Activated CD8-positive, alpha-beta T cell treated with anti-CD3 and anti-CD28 coated beads, Interleukin-2, amount 10 ng/mL, durations not matched to agents 7 days and 5 days (primary cell): ENCODE measurements at regions not wholly inside any gene's neighbourhood (a gene's known extent, or its start where the extent isn't known, plus 50 kb on each side); places are given as distances from the start of the nearest gene placed in this dataset.

Source experiments
- ATAC-seq: fragments of 150-1000 bp; cut with Tn5 transposase; one replicate; pipeline ENCODE4 v1.10.0; 2021; ENCODE audit warnings: moderate library complexity
- CTCF ChIA-PET: fragments of 350-600 bp; sonication (Branson Sonifier 250); formaldehyde crosslinking; loops from one replicate; lab custom pipeline; 2021; ENCODE audit warnings: antibody characterized with exemption; lab: Charles Lee
- POLR2A ChIA-PET: fragments of 350-600 bp; sonication (Branson Sonifier 250); formaldehyde crosslinking; loops from one replicate; lab custom pipeline; 2021; ENCODE audit warnings: antibody characterized with exemption; lab: Charles Lee
- DNase-seq: peaks from one replicate; pipeline ENCODE4 v3.0.0-alpha.2; 2020
- H3K27ac Mint-ChIP-seq: one replicate; pipeline ENCODE4 v1.8.0; 2021; ENCODE audit warnings: mild to moderate bottlenecking, mixed read lengths
- H3K27me3 Mint-ChIP-seq: one replicate; pipeline ENCODE4 v1.8.0; 2021; ENCODE audit warnings: low read depth, mixed read lengths
- H3K36me3 Mint-ChIP-seq: one replicate; pipeline ENCODE4 v1.8.0; 2021; ENCODE audit warnings: low read depth, mixed read lengths
- H3K4me1 Mint-ChIP-seq: one replicate; pipeline ENCODE4 v1.8.0; 2021; ENCODE audit warnings: low read depth, mixed read lengths
- H3K4me3 Mint-ChIP-seq: one replicate; pipeline ENCODE4 v1.8.0; 2021; ENCODE audit warnings: mild to moderate bottlenecking, mixed read lengths
- H3K9me3 Mint-ChIP-seq: one replicate; pipeline ENCODE4 v1.8.0; 2022; ENCODE audit warnings: mixed read lengths; ENCODE audit not compliant: insufficient read depth

DNA sequence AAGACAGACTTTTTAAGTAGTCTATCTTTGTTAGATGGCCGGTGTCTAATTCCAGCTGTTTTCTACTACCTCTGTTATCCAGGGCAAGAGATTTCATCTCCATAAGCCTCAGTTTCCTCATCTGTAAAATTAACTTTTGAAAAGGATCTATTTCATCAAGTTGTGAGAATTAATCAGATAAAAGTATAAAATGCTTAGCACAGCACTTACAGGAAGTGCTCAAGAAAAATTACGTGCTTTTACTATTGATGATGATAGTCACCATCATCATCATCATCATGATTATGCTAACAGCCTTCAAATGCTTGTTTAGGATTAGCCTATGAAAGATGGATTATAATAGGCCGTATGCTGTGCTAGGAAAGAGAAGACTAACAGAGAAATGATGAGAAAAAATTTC lies 76.2 kb downstream of the CYRIA start:
- H3K9me3 Mint-ChIP-seq: no peaks in the 10 kb centered on the region
- ChIA-PET CTCF (no interaction called here), POLR2A (no interaction called here)
- H3K27ac Mint-ChIP-seq: no peak overlapping the region
- H3K4me3 Mint-ChIP-seq: no peak overlapping the region
- no peaks in the 10 kb centered on the region for H3K4me1 Mint-ChIP-seq
- DNase-seq: no peak
- ATAC-seq: no peak
- peaks cover 2% of the 10 kb centered on the region for H3K27me3 Mint-ChIP-seq
- H3K36me3 Mint-ChIP-seq: no peaks in the 10 kb centered on the region

DNA sequence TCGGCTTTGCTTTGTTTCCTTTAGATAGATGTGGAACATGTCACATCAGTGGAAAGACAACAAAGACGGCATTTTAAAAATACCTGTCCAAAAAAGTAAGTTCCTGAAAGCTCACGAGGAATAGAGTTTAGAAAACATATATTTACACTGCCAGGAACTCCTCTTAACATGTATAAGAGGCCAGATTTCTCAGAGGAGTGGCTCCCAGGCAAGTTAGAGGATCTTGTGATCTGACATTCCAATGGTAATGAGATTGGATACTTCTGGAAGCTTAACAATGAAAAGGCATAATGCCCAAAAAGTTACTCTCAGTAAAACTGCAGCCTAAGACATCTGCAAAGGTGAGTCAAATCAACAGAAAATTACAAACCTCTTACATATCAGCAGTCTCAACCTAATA lies 77.1 kb downstream of the CYRIA start:
- POLR2A ChIA-PET: no interaction called here
- H3K36me3 Mint-ChIP-seq: no peaks in the 10 kb centered on the region

DNA sequence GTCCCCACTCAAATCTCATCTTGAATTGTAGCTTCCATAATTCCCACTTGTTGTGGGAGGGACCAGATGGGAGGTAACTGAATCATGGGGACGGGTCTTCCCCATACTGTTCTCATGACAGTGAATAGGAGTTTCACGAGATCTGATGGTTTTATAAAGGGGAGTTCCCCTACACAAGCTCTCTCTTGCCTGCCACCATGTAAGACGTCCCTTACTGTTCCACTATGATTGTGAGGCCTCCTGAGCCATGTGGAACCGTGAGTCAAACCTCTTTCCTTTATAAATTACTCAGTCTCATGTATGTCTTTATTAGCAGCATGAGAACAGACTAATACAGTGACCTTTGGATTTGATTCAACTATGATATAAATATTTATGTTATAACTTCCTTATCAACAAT lies 78.0 kb downstream of the CYRIA start:
- H3K4me1 Mint-ChIP-seq: no peaks in the 10 kb centered on the region
- ChIA-PET CTCF (no interaction called here), POLR2A (no interaction called here)
- H3K4me3 Mint-ChIP-seq: no peak overlapping the region
- ATAC-seq: no peak
- H3K27ac Mint-ChIP-seq: no peak overlapping the region
- H3K9me3 Mint-ChIP-seq: no peaks in the 10 kb centered on the region
- H3K27me3 Mint-ChIP-seq: peaks cover 2% of the 10 kb centered on the region
- DNase-seq: no peak
- no peaks in the 10 kb centered on the region for H3K36me3 Mint-ChIP-seq

More for the DNA sequence above, 77.1 kb downstream of the CYRIA start:
- Mint-ChIP-seq H3K4me1 (no peaks in the 10 kb centered on the region), H3K4me3 (no peak overlapping the region), H3K27me3 (peaks cover 2% of the 10 kb centered on the region), H3K9me3 (no peaks in the 10 kb centered on the region), H3K27ac (no peak overlapping the region)
- CTCF ChIA-PET: no interaction called here
- ATAC-seq (no peak), DNase-seq (no peak)

DNA sequence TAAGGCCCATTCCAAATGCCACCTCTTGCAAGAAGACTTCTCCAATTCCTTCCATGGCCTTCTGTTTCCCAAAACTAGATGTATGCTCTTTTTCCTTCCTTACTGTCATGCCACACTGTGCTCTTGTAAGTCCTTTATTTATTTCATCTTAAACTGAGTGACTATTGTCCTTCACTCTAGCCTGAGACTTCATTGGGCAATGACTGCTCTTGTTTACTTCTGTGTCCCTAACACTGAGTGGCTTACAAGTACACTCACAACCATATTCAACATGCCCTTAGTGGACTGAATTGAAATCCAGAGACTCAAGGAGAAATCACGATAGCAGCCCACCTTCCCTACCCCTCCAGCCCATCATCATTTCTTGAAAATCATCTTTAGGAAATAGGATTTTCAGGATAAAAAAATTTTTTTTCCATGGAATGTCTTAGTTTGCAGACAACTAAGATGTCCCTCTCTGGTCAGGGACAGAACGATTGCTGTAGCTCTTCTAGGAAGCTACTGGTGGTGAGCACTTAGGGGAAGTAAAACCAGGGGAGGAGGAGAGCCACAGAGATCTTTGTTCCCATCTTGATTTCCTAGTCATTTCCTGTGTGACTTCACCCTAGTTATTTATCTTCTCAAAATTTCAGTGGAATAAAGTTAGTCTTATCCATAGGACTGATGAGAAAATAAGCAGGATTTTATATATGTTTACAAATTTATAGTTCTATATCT lies 80.7 kb downstream of the CYRIA start:
- Mint-ChIP-seq H3K27me3 (peaks cover 2% of the 10 kb centered on the region), H3K9me3 (no peaks in the 10 kb centered on the region)
- ATAC-seq: no peak

DNA sequence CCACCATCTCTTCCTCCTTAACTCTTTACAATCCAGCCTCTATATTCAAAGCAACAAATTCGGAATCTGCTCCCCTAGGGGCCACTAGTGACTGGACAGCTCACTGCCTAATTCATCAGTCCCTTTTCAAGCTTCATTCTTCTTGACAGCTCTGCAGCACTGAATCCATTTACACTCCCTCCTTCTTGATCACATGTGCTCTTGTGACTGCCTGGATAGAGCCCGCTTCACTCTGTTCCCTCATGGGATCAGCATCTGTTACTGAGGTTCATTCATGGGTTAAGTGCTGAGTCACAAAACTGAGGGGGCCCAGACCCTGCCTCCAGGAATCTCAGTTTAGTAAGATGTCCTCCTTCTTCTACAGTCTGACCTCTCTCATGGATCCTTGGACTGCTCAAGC lies 81.5 kb downstream of the CYRIA start:
- no peaks in the 10 kb centered on the region for H3K4me1 Mint-ChIP-seq
- peaks cover 2% of the 10 kb centered on the region for H3K27me3 Mint-ChIP-seq
- DNase-seq (no peak), ATAC-seq (no peak)
- ChIA-PET CTCF (no interaction called here), POLR2A (no interaction called here)
- H3K9me3 Mint-ChIP-seq: no peaks in the 10 kb centered on the region
- H3K36me3 Mint-ChIP-seq: no peaks in the 10 kb centered on the region
- H3K27ac Mint-ChIP-seq: no peak overlapping the region
- no peak overlapping the region for H3K4me3 Mint-ChIP-seq

More for the DNA sequence above, 80.7 kb downstream of the CYRIA start:
- H3K36me3 Mint-ChIP-seq: no peaks in the 10 kb centered on the region
- CTCF ChIA-PET: no interaction called here
- H3K27ac Mint-ChIP-seq: no peak overlapping the region
- DNase-seq: no peak
- H3K4me1 Mint-ChIP-seq: no peaks in the 10 kb centered on the region
- POLR2A ChIA-PET: no interaction called here
- no peak overlapping the region for H3K4me3 Mint-ChIP-seq

DNA sequence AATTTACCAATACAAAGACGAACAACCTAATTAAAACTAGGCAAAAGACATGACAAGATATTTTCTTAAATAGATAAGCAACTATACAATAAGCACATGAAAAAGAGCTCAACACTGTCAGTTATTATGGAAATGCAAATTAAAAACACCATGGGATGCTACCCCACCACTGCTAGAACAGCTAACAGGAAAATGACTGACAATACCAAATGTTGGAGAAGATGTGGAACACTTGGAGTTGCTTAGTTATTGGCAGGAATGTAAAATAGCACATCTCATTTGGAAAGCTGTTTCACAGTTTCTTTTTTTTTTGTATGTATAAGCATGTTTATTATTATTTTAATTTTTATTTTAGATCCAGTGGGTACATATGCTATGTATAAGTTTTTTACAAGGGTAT lies 84.4 kb downstream of the CYRIA start:
- Mint-ChIP-seq H3K4me3 (no peak overlapping the region), H3K36me3 (no peaks in the 10 kb centered on the region), H3K27me3 (peaks cover under 1% of the 10 kb centered on the region), H3K9me3 (no peaks in the 10 kb centered on the region), H3K27ac (no peak overlapping the region), H3K4me1 (no peaks in the 10 kb centered on the region)
- DNase-seq (no peak), ATAC-seq (no peak)
- ChIA-PET CTCF (interaction anchor here (1.0 kb wide), 1 partner anchor 28 kb away, joined by 3 read pairs; no protein-coding TSS in a partner anchor), POLR2A (no interaction called here)

DNA sequence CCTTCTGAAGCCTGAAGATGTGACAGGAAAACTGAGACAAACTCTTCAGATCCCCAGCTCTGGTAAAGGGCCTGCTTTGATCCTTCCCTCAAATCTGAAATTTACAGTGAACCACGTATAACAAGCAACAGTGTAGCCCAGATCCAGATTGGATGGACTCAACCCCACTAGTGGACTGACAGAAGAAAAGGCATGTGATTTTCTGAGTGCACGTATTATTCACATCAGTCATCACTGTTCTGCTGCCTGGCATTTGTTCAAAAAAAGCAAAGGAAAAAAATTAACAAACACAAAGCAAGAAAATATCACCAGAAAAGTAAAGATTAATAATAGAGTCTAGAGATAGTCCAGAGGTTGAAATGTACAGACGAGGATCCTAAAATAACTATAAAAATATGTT lies 87.6 kb downstream of the CYRIA start:
- ChIA-PET CTCF (no interaction called here), POLR2A (no interaction called here)
- no peaks in the 10 kb centered on the region for H3K4me1 Mint-ChIP-seq
- H3K27me3 Mint-ChIP-seq: no peaks in the 10 kb centered on the region
- no peak for ATAC-seq
- no peak overlapping the region for H3K27ac Mint-ChIP-seq
- no peak for DNase-seq
- no peak overlapping the region for H3K4me3 Mint-ChIP-seq
- H3K36me3 Mint-ChIP-seq: no peaks in the 10 kb centered on the region
- peaks cover 5% of the 10 kb centered on the region for H3K9me3 Mint-ChIP-seq

DNA sequence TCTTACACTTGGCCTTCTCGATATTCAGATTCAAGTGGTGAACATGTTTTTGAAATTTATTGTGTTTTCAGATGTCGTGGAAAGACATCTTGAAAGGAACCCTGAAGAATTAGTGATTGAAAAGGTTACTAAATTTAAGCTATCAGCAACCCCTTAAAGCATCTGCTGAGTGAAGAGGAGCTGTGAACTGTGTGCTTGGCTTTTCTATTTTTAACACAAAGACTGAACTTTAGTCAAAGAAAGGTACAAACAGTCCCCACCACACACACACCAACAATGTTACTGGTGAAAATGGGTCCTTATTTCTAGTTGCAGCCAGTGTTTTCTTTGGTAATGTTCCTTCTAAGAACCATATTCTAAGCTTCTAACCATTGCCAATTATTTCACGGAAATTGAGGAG lies 95.1 kb downstream of the CYRIA start:
- H3K27ac Mint-ChIP-seq: no peak overlapping the region
- ATAC-seq (no peak), DNase-seq (no peak)
- H3K4me1 Mint-ChIP-seq: no peaks in the 10 kb centered on the region
- ChIA-PET CTCF (no interaction called here), POLR2A (no interaction called here)
- H3K9me3 Mint-ChIP-seq: peaks cover 5% of the 10 kb centered on the region
- H3K36me3 Mint-ChIP-seq: no peaks in the 10 kb centered on the region
- H3K4me3 Mint-ChIP-seq: no peak overlapping the region
- H3K27me3 Mint-ChIP-seq: no peaks in the 10 kb centered on the region

DNA sequence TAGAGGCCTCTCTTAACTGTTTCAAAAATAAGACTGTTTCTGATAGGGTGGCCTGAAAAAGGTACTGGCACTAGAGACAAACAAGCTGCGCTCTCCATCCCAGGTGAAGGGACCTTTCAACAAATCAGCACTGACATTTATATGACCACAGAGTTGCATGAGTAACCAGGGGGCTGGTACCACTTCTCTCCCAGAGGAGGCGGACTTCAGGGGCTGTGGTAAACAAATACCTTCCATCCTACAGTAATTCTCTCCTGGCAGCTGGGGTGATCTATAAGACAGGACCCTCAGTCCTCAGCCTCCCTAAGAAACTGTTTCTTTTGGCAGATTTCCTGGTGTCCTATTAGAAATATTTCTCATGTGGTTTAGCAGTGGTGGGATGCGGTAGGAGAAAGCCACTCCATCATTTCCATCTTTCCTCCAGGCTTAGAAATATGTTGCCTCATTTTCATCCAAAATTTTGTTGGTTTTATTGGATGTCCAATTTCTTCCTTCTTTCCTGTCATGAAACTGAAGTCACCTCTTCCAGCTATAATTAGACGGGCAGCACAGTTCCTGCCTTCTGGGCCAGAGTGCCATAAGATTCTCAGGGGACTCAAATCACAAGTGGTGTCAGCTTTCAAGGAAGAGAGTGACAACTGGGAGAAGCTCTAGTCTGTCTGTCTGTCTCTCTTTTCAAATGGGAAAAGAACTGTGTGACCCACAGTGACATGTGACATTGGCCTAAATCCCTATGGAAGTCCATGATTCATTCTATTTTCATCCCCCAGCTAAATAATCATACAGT lies 96.4 kb downstream of the CYRIA start:
- H3K9me3 Mint-ChIP-seq: peaks cover 5% of the 10 kb centered on the region
- H3K4me1 Mint-ChIP-seq: no peaks in the 10 kb centered on the region
- no peaks in the 10 kb centered on the region for H3K36me3 Mint-ChIP-seq
- H3K27me3 Mint-ChIP-seq: no peaks in the 10 kb centered on the region
- no peak overlapping the region for H3K27ac Mint-ChIP-seq
- ChIA-PET CTCF (no interaction called here), POLR2A (no interaction called here)
- H3K4me3 Mint-ChIP-seq: no peak overlapping the region
- DNase-seq (no peak), ATAC-seq (no peak)

DNA sequence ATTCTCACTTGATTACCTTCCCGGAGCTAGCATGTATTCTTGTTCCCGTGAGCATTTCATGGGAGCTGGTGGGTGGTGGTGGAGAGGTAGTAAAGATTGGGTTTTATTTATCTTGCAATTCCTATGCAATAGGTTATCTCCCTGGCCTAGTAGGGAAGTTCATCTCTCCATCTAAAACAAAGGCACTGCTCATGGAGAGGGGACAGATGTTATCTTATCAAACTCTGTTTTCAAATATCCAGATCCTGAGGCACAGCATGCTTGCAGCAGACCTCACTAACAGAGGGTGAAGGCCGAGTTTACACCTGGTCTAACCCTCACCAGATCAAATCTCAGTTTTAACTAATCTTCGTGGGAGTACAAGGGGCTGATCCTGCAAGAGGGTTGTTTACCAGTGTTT lies 98.9 kb downstream of the CYRIA start:
- Mint-ChIP-seq H3K4me3 (no peak overlapping the region), H3K4me1 (no peaks in the 10 kb centered on the region), H3K27ac (no peak overlapping the region), H3K27me3 (no peaks in the 10 kb centered on the region), H3K36me3 (no peaks in the 10 kb centered on the region), H3K9me3 (no peaks in the 10 kb centered on the region)
- DNase-seq: no peak
- ATAC-seq: no peak
- POLR2A ChIA-PET: no interaction called here
- CTCF ChIA-PET: no interaction called here

DNA sequence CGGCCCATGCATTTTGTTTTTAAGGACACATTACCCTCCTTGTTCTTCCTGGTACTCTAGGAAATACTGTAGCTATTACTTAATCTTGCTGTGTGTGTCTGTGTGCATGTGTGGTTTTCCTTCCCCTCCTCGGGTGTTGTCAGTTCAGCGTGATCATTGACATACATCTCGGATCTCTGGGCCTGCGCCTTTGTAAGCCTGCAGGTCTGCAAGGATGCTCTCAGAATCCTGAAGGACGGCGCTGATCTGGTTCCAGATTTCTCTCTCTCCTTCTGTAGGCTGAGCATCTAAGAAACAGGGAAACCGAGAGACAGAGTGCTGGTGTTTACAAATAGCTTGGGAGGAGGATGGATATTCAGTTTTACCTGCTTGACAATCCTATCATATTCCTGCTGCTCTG lies 100.2 kb downstream of the CYRIA start:
- DNase-seq (no peak), ATAC-seq (no peak)
- no peak overlapping the region for H3K27ac Mint-ChIP-seq
- H3K27me3 Mint-ChIP-seq: no peaks in the 10 kb centered on the region
- no peak overlapping the region for H3K4me3 Mint-ChIP-seq
- H3K36me3 Mint-ChIP-seq: no peaks in the 10 kb centered on the region
- H3K9me3 Mint-ChIP-seq: no peaks in the 10 kb centered on the region
- ChIA-PET POLR2A (no interaction called here), CTCF (no interaction called here)
- no peaks in the 10 kb centered on the region for H3K4me1 Mint-ChIP-seq

DNA sequence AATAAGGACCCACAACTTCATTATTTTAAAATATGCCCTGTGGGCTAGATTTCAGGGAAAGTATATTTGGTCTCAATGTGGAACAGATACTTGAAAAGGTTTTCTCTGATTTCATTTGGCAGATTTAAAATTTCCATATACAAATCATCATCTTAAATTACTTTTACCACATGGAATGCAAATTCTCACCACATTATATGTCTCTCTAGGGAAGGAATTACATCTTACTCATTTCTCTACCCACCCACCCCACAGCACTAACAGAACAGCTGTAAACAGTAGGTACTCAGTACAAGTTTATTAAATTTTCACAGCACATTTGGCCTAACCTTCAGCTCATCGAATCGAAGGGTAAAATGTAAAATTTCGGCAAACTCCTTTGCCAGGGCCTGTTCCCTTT lies 104.0 kb downstream of the CYRIA start:
- H3K9me3 Mint-ChIP-seq: no peaks in the 10 kb centered on the region
- DNase-seq: no peak
- ChIA-PET CTCF (no interaction called here), POLR2A (no interaction called here)
- no peak overlapping the region for H3K27ac Mint-ChIP-seq
- no peaks in the 10 kb centered on the region for H3K4me1 Mint-ChIP-seq
- ATAC-seq: no peak
- H3K4me3 Mint-ChIP-seq: no peak overlapping the region
- H3K27me3 Mint-ChIP-seq: no peaks in the 10 kb centered on the region
- H3K36me3 Mint-ChIP-seq: no peaks in the 10 kb centered on the region
